HG03575 (cell line): ENCODE measurements at regions not wholly inside any gene's neighbourhood (a gene's known extent, or its start where the extent isn't known, plus 50 kb on each side); places are given as distances from the start of the nearest gene placed in this dataset.
A peak's percentile ranks its signal among the peaks of the same experiment; 100 is the strongest.

Source experiments
- ATAC-seq: cut with Tn5 transposase; IDR thresholded peaks from one replicate; pipeline ENCODE4 v1.9.1; 2021; ENCODE audit not compliant: unreplicated experiment, insufficient number of reproducible peaks, low FRiP score; ENCODE audit errors: extremely low read depth

GRCh38 chrX:79300856-79301255 is 66.3 kb downstream of the ITM2A start:
- no peak for ATAC-seq

- ATAC-seq = no peak
Measured at GRCh38 chrX:79290596-79290995, 76.5 kb downstream of the ITM2A start.

- no peak for ATAC-seq
Measured at GRCh38 chrX:79288733-79289132, 78.4 kb downstream of the ITM2A start.

- ATAC-seq = no peak
Measured at GRCh38 chrX:79287724-79288123, 79.4 kb downstream of the ITM2A start.

- ATAC-seq = no peak
Measured at GRCh38 chrX:79281775-79282174, 85.4 kb downstream of the ITM2A start.

- peak; percentile 82 for ATAC-seq
Measured at GRCh38 chrX:79270401-79270800, 96.7 kb downstream of the ITM2A start.

GRCh38 chrX:79268788-79269187 is 98.3 kb downstream of the ITM2A start:
- no peak for ATAC-seq

- ATAC-seq = no peak
Measured at GRCh38 chrX:79266702-79267101, 100.4 kb downstream of the ITM2A start.

GRCh38 chrX:79263550-79263949 is 103.6 kb downstream of the ITM2A start:
- no peak for ATAC-seq

- ATAC-seq = peak; percentile 90
Measured at GRCh38 chrX:79259073-79259689, 108.0 kb downstream of the ITM2A start.

- no peak for ATAC-seq
Measured at GRCh38 chrX:79243691-79244090, 99.2 kb downstream of the GPR174 start.

GRCh38 chrX:79235899-79236298 is 91.4 kb downstream of the GPR174 start:
- no peak for ATAC-seq

- ATAC-seq = no peak
Measured at GRCh38 chrX:79231662-79232061, 87.2 kb downstream of the GPR174 start.
